K562 (cell line): ENCODE measurements at regions not wholly inside any gene's neighbourhood (a gene's known extent, or its start where the extent isn't known, plus 50 kb on each side); places are given as distances from the start of the nearest gene placed in this dataset.

Source experiments
- CHD4 ChIP-seq: fragments of 200-600 bp; sonication (generic); IDR thresholded peaks from 3 replicates; pipeline ENCODE4 v1.6.1; 2012; ENCODE audit warnings: low read depth, mild to moderate bottlenecking, mixed read lengths, low read length, inconsistent platforms; ENCODE audit not compliant: insufficient read depth, insufficient replicate concordance, poor library complexity, severe bottlenecking
- EHMT2 ChIP-seq: fragments of 450-650 bp; IDR thresholded peaks from 2 replicates; pipeline ENCODE4 v1.6.1; 2018; ENCODE audit warnings: antibody characterized with exemption
- ELF2 ChIP-seq: fragments of 250-450 bp; sonication (Bioruptor Pico); IDR thresholded peaks from 2 replicates; pipeline ENCODE4 v1.5.0; 2021; ENCODE audit warnings: mild to moderate bottlenecking
- ETS1 ChIP-seq: conservative IDR thresholded peaks from 2 replicates; pipeline ENCODE4 v1.6.1; 2011; ENCODE audit warnings: low read depth, mild to moderate bottlenecking, low read length; ENCODE audit not compliant: control insufficient read depth
- FOXM1 ChIP-seq, 2 experiments: fragments of 450-650 bp in 1 of 2; sonication (generic) in 1 of 2; formaldehyde crosslinking in 1 of 2; IDR thresholded peaks; 2 replicates each; pipeline versions ENCODE4 v1.6.1 to v1.9.0; 2017 to 2022; ENCODE audit warnings: low read depth in 2 of 2, mild to moderate bottlenecking in 2 of 2, missing genetic modification reagents in 1 of 2, moderate library complexity in 1 of 2
- GTF2E2 ChIP-seq: fragments of 200-800 bp; sonication (Bioruptor generic); IDR thresholded peaks from 2 replicates; pipeline ENCODE4 v1.6.1; 2016; ENCODE audit warnings: missing genetic modification characterization, missing compliant biosample characterization
- NFYB ChIP-seq: IDR thresholded peaks from 2 replicates; pipeline ENCODE4 v1.6.1; 2011; ENCODE audit warnings: mild to moderate bottlenecking, moderate library complexity; ENCODE audit not compliant: insufficient read length; ENCODE audit errors: extremely low read depth
- NONO ChIP-seq, 2 experiments: fragments of 200-400 bp in 1 of 2; fragments of 450-650 bp in 1 of 2; formaldehyde crosslinking in 1 of 2; IDR thresholded peaks; 2 replicates each; pipeline ENCODE4 v1.6.1; 2017; ENCODE audit warnings: low read depth in 2 of 2, mild to moderate bottlenecking in 2 of 2, moderate library complexity in 2 of 2, low read length in 1 of 2
- SAFB2 ChIP-seq: fragments of 200-400 bp; formaldehyde crosslinking; IDR thresholded peaks from 2 replicates; pipeline ENCODE4 v1.6.1; 2018; ENCODE audit warnings: borderline replicate concordance, low read length, low read depth, moderate library complexity; ENCODE audit not compliant: severe bottlenecking
- SMAD1 ChIP-seq: fragments of 150-350 bp; IDR thresholded peaks from 2 replicates; pipeline ENCODE4 v1.6.1; 2014; ENCODE audit warnings: low read length, low read depth; ENCODE audit not compliant: partially characterized antibody
- ZHX1 ChIP-seq: fragments of 150-350 bp; conservative IDR thresholded peaks from 2 replicates; pipeline ENCODE4 v1.6.1; 2014; ENCODE audit warnings: low read length
- ZNF165 ChIP-seq: fragments of 250-450 bp; sonication (Bioruptor Pico); IDR thresholded peaks from 2 replicates; pipeline ENCODE4 v1.4.0; 2020; ENCODE audit warnings: borderline replicate concordance
- TF ChIP-seq, protein P1 (sequence below): fragments of 450-650 bp; IDR thresholded peaks from 2 replicates; pipeline ENCODE4 v1.6.1; 2018; ENCODE audit warnings: mild to moderate bottlenecking, low read depth; ENCODE audit not compliant: partially characterized antibody

- TF ChIP-seq ZHX1 = no peak
- TF ChIP-seq ELF2 (CRISPR knock-in tag) = no peak
- no peak for TF ChIP-seq FOXM1 (IDR thresholded peaks at IDR 0.05; ENCODE audit: low read depth)
- 0 out of 2 replicates have a peak, but pooled peaks have one; percentile 20 for TF ChIP-seq FOXM1 (CRISPR knock-in tag; IDR thresholded peaks at IDR 0.05; ENCODE audit: low read depth)
- TF ChIP-seq NFYB = no peak
- TF ChIP-seq ZNF165 = peak; percentile 90; the same call in 1 of the 2 replicates
- no peak for TF ChIP-seq EHMT2
- no peak for TF ChIP-seq ETS1
- TF ChIP-seq, protein P1, sequence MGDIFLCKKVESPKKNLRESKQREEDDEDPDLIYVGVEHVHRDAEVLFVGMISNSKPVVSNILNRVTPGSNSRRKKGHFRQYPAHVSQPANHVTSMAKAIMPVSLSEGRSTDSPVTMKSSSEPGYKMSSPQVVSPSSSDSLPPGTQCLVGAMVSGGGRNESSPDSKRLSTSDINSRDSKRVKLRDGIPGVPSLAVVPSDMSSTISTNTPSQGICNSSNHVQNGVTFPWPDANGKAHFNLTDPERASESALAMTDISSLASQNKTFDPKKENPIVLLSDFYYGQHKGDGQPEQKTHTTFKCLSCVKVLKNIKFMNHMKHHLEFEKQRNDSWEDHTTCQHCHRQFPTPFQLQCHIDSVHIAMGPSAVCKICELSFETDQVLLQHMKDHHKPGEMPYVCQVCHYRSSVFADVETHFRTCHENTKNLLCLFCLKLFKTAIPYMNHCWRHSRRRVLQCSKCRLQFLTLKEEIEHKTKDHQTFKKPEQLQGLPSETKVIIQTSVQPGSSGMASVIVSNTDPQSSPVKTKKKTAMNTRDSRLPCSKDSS = no peak
- TF ChIP-seq SMAD1 = no peak
- no peak for TF ChIP-seq CHD4
- no peak for TF ChIP-seq NONO (IDR thresholded peaks at IDR 0.05; ENCODE audit: low read depth in 2 of 2, low read length in 1 of 2)
- no peak for TF ChIP-seq SAFB2
- 0 out of 2 replicates have a peak, but pooled peaks have one; percentile 43 for TF ChIP-seq GTF2E2 (tag)
Measured at GRCh38 chr6:147449405-147450161, 58.9 kb upstream of the SAMD5 start (continued).
